Endothelial cell of umbilical vein (primary cell): ENCODE measurements at regions not wholly inside any gene's neighbourhood (a gene's known extent, or its start where the extent isn't known, plus 50 kb on each side); places are given as distances from the start of the nearest gene placed in this dataset.

Experiments used
- BruUV-seq: library from RNA; stranded (reverse); fragments of 400-500 nt; replicated peaks from 2 replicates; lab custom pipeline; 2021; lab: Mats Ljungman, UMichigan
- CTCF ChIA-PET: fragments of 300-600, 350-600 bp; sonication (Branson Sonifier 250); formaldehyde crosslinking; loops from one replicate; lab custom pipeline; 2021; ENCODE audit warnings: antibody characterized with exemption, inconsistent platforms; lab: Charles Lee
- POLR2A ChIA-PET: fragments of 300-600, 350-600 bp; sonication (Branson Sonifier 250); formaldehyde crosslinking; loops from one replicate; lab custom pipeline; 2021; ENCODE audit warnings: antibody characterized with exemption, inconsistent platforms; lab: Charles Lee
- DNase-seq: peaks from one replicate; pipeline ENCODE4 v3.0.0-alpha.2; 2011; ENCODE audit warnings: low read depth, low spot score
- FAIRE-seq: peaks from 2 replicates; lab custom pipeline; 2011; peaks lifted over from hg19 to GRCh38; lab: Jason Lieb, UNC
- H2AFZ ChIP-seq: 2 replicates; pipeline ENCODE4 v1.6.0; 2012; ENCODE audit warnings: low read depth, low read length, control low read depth, inconsistent platforms
- H3K27ac ChIP-seq: 2 replicates; pipeline ENCODE4 v1.5.1; 2011; ENCODE audit warnings: low read depth, mild to moderate bottlenecking, control low read depth, low read length, moderate library complexity; ENCODE audit not compliant: insufficient read depth
- H3K27me3 ChIP-seq, 2 experiments: 2 replicates each; pipeline versions ENCODE4 v1.6.0 to v1.6.1; 2011; ENCODE audit warnings: low read length in 2 of 2, mixed read lengths in 1 of 2; ENCODE audit not compliant: control insufficient read depth in 2 of 2, insufficient read depth in 2 of 2
- H3K36me3 ChIP-seq, 2 experiments: 2 replicates in 1 of 2; 3 replicates in 1 of 2; pipeline ENCODE4 v1.5.1; 2011; ENCODE audit warnings: low read length in 2 of 2, mild to moderate bottlenecking in 1 of 2, moderate library complexity in 1 of 2; ENCODE audit not compliant: control insufficient read depth in 2 of 2, insufficient read depth in 2 of 2; ENCODE audit errors: extremely low read depth in 1 of 2
- H3K4me1 ChIP-seq: 3 replicates; pipeline ENCODE4 v1.5.1; 2011; ENCODE audit warnings: mild to moderate bottlenecking, low read length; ENCODE audit not compliant: control insufficient read depth, insufficient read depth; ENCODE audit errors: extremely low read depth
- H3K4me2 ChIP-seq: 2 replicates; pipeline ENCODE4 v1.6.1; 2011; ENCODE audit warnings: low read length, control low read depth, mixed read lengths; ENCODE audit not compliant: insufficient read depth
- H3K4me3 ChIP-seq, 3 experiments: fragments of 200-600 bp in 1 of 3; sonication (generic), shearing (Covaris generic) in 1 of 3; replicated peaks in 1 of 3; 2 replicates each; pipeline ENCODE4 v1.5.1; 2011 to 2016; ENCODE audit warnings: control low read depth in 3 of 3, low read length in 3 of 3, mild to moderate bottlenecking in 2 of 3, inconsistent platforms in 1 of 3, low read depth in 1 of 3, moderate library complexity in 1 of 3; ENCODE audit not compliant: insufficient read depth in 1 of 3
- H3K79me2 ChIP-seq: 2 replicates; pipeline ENCODE4 v1.6.0; 2012; ENCODE audit warnings: low read length, inconsistent platforms; ENCODE audit not compliant: control insufficient read depth, insufficient read depth
- H3K9ac ChIP-seq: replicated peaks from 2 replicates; pipeline ENCODE3; 2011; ENCODE audit warnings: low read length, control low read depth; ENCODE audit not compliant: insufficient read depth; ENCODE audit errors: extremely low read depth
- H3K9me1 ChIP-seq: replicated peaks from 3 replicates; pipeline ENCODE4 v1.6.0; 2011; ENCODE audit warnings: mild to moderate bottlenecking, low read length; ENCODE audit not compliant: control insufficient read depth, insufficient read depth; ENCODE audit errors: extremely low read depth
- H3K9me3 ChIP-seq: replicated peaks from 2 replicates; pipeline ENCODE4 v1.5.1; 2012; ENCODE audit warnings: low read length, inconsistent platforms; ENCODE audit not compliant: control insufficient read depth, insufficient read depth
- H4K20me1 ChIP-seq: replicated peaks from 2 replicates; pipeline ENCODE3; 2011; ENCODE audit warnings: mild to moderate bottlenecking, low read length; ENCODE audit not compliant: control insufficient read depth, insufficient read depth; ENCODE audit errors: extremely low read depth
- EZH2 ChIP-seq: IDR thresholded peaks from 2 replicates; pipeline ENCODE4 v1.6.1; 2012; ENCODE audit warnings: borderline replicate concordance, low read depth, mild to moderate bottlenecking, moderate library complexity, low read length, inconsistent platforms; ENCODE audit not compliant: severe bottlenecking
- FOS ChIP-seq: IDR thresholded peaks from 2 replicates; pipeline ENCODE4 v1.6.1; 2011; ENCODE audit warnings: mild to moderate bottlenecking, low read length, moderate library complexity, borderline replicate concordance; ENCODE audit not compliant: insufficient read depth
- GATA2 ChIP-seq: IDR thresholded peaks from 2 replicates; pipeline ENCODE4 v1.7.0; 2011; ENCODE audit warnings: low read depth, mild to moderate bottlenecking, moderate library complexity, mixed read lengths, low read length; ENCODE audit not compliant: insufficient read length, insufficient read depth
- JUN ChIP-seq: IDR thresholded peaks from 2 replicates; pipeline ENCODE4 v1.6.1; 2011; ENCODE audit warnings: borderline replicate concordance, low read depth; ENCODE audit not compliant: insufficient read length, insufficient read depth
- MYC ChIP-seq: IDR thresholded peaks from one replicate; pipeline ENCODE4 v1.6.1; 2011; ENCODE audit warnings: mild to moderate bottlenecking, low read depth, low read length
- POLR2A ChIP-seq: IDR thresholded peaks from 2 replicates; pipeline ENCODE4 v1.6.1; 2012; ENCODE audit warnings: low read depth, mild to moderate bottlenecking, control low read depth, low read length
- POLR2AphosphoS5 ChIP-seq: IDR thresholded peaks from 2 replicates; pipeline ENCODE4 v1.6.1; 2012; ENCODE audit warnings: low read depth, mild to moderate bottlenecking, control low read depth, low read length, moderate library complexity; ENCODE audit not compliant: insufficient read depth
- dilution Hi-C: fragments of 300-500 bp; cut with MboI; formaldehyde crosslinking; loops from one replicate; pipeline ENCODE4 v1.15.0; 2019; ENCODE audit warnings: low sequenced_read_pairs; ENCODE audit not compliant: extremely low pct_ligation_motif_present
- intact Hi-C: fragments of 100-400 bp; cut with micrococcal nuclease; formaldehyde crosslinking; loops from one replicate; pipeline ENCODE4 v1.10.0; 2022
- TF ChIP-seq, protein P1 (sequence below): IDR thresholded peaks from 2 replicates; pipeline ENCODE4 v1.6.1; 2011; ENCODE audit not compliant: insufficient read depth, insufficient read length
- TF ChIP-seq, protein P2 (sequence below), 2 donors: IDR thresholded peaks; 1 replicate in 1 of 2; 2 replicates in 1 of 2; pipeline ENCODE4 v1.5.1; 2011; ENCODE audit warnings: low read length in 2 of 2, mild to moderate bottlenecking in 2 of 2, moderate library complexity in 2 of 2, control low read depth in 1 of 2, inconsistent platforms in 1 of 2, low read depth in 1 of 2; ENCODE audit not compliant: insufficient read depth in 1 of 2; ENCODE audit errors: extremely low read depth in 1 of 2

DNA sequence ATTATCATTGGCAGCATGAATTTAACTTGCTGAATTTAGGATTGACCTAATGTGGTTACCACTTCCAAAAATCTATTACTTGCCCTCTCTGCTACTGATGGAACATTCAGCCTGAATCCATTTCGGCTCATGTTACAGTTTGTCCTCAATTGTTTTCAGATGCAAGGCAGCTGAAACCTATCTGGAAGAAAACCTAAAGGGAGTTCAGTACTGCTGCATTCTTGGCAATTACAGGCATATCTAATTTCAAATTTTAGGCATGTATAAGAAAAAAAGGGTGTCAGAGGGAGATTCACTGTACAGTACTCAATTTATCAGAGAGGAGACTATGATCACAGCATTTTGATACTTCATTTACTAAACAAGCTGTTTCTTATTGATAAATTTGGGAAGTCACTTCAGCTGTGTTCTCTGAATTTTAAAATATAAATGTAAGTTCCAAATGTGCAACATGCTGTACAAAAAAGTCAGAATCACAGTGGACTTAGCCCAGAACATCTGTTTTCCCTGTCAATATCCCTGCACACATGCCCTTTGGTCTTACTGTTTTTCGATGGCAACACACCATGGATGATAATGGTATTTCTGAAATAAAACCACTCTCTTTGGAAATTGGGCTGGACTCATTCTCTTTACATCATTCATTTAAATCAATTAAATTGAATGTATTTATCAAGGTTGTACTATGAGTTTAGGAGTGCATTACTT is 651.6 kb upstream of the ADGRL4 start:
- H2AFZ ChIP-seq = no peak overlapping the region
- no peak overlapping the region for H3K27ac ChIP-seq
- DNase-seq (no peak), FAIRE-seq (no peak)
- ChIA-PET POLR2A (no interaction called here), CTCF (interaction anchor here (1.2 kb wide), 1 partner anchor 8 kb away, joined by 3 read pairs; no protein-coding TSS in a partner anchor)
- no peaks in the 10 kb centered on the region for H3K9me1 ChIP-seq
- dilution Hi-C loops (no loop called here), intact Hi-C loops (no loop called here)
- H3K4me2 ChIP-seq = no peak overlapping the region
- BruUV-seq = no TSS peak
- H3K79me2 ChIP-seq = no peaks in the 10 kb centered on the region
- no peaks in the 10 kb centered on the region for H4K20me1 ChIP-seq
- no peaks in the 10 kb centered on the region for H3K9me3 ChIP-seq
- no peaks in the 10 kb centered on the region for H3K36me3 ChIP-seq
- TF ChIP-seq GATA2 (no peak), POLR2AphosphoS5 (no peak), JUN (no peak), FOS (no peak), MYC (no peak), POLR2A (no peak), EZH2 (no peak)
- TF ChIP-seq, protein P1, sequence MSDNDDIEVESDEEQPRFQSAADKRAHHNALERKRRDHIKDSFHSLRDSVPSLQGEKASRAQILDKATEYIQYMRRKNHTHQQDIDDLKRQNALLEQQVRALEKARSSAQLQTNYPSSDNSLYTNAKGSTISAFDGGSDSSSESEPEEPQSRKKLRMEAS = no peak
- TF ChIP-seq, protein P2, sequence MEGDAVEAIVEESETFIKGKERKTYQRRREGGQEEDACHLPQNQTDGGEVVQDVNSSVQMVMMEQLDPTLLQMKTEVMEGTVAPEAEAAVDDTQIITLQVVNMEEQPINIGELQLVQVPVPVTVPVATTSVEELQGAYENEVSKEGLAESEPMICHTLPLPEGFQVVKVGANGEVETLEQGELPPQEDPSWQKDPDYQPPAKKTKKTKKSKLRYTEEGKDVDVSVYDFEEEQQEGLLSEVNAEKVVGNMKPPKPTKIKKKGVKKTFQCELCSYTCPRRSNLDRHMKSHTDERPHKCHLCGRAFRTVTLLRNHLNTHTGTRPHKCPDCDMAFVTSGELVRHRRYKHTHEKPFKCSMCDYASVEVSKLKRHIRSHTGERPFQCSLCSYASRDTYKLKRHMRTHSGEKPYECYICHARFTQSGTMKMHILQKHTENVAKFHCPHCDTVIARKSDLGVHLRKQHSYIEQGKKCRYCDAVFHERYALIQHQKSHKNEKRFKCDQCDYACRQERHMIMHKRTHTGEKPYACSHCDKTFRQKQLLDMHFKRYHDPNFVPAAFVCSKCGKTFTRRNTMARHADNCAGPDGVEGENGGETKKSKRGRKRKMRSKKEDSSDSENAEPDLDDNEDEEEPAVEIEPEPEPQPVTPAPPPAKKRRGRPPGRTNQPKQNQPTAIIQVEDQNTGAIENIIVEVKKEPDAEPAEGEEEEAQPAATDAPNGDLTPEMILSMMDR (IDR thresholded peaks at IDR 0.05; ENCODE audit: extremely low read depth in 1 of 2, insufficient read depth in 1 of 2, low read depth in 1 of 2, low read length in 2 of 2) = no peak
- no peaks in the 10 kb centered on the region for H3K27me3 ChIP-seq
- H3K9ac ChIP-seq = no peak overlapping the region
- H3K4me3 ChIP-seq = no peak overlapping the region
- H3K4me1 ChIP-seq = no peaks in the 10 kb centered on the region
